SJCRH30 (cell line): ENCODE measurements at regions not wholly inside any gene's neighbourhood (a gene's known extent, or its start where the extent isn't known, plus 50 kb on each side); places are given as distances from the start of the nearest gene placed in this dataset.
"Not testable (repeated sequence)": the region's sequence is repeated elsewhere in the genome, so short reads cannot be mapped to it uniquely, and the experiment has no call there.

ENCODE experiments used
- DNase-seq, 2 experiments: peaks; one replicate each; pipeline ENCODE4 v3.0.0-alpha.2; 2015 to 2020
- H3K27ac ChIP-seq: fragments of 250-450 bp; sonication (Bioruptor Pico); 2 replicates; pipeline ENCODE4 v1.5.1; 2020; ENCODE audit warnings: mild to moderate bottlenecking, moderate library complexity
- H3K27me3 ChIP-seq: fragments of 250-450 bp; sonication (Bioruptor Pico); 2 replicates; pipeline ENCODE4 v1.5.1; 2020; ENCODE audit warnings: mild to moderate bottlenecking, moderate library complexity
- H3K36me3 ChIP-seq: fragments of 250-450 bp; sonication (Bioruptor Pico); 2 replicates; pipeline ENCODE4 v1.5.1; 2020; ENCODE audit warnings: mild to moderate bottlenecking, moderate library complexity
- H3K4me1 ChIP-seq: fragments of 250-450 bp; sonication (Bioruptor Pico); 2 replicates; pipeline ENCODE4 v1.5.1; 2020; ENCODE audit warnings: mild to moderate bottlenecking, moderate library complexity
- H3K4me3 ChIP-seq: fragments of 250-450 bp; sonication (Bioruptor Pico); 2 replicates; pipeline ENCODE4 v1.5.1; 2020; ENCODE audit warnings: mild to moderate bottlenecking, moderate library complexity
- H3K9me3 ChIP-seq: fragments of 250-450 bp; sonication (Bioruptor Pico); replicated peaks from 2 replicates; pipeline ENCODE4 v1.5.1; 2020; ENCODE audit warnings: mild to moderate bottlenecking, moderate library complexity

- not testable (repeated sequence) for H3K4me3 ChIP-seq, H3K4me1 ChIP-seq, H3K36me3 ChIP-seq, DNase-seq, H3K27me3 ChIP-seq, H3K27ac ChIP-seq, H3K9me3 ChIP-seq
Observed at GRCh38 chr16:22722551-22723541, 91.1 kb upstream of the HS3ST2 start.

- Histone ChIP-seq H3K4me3 (no peak overlapping the region), H3K27me3 (no peaks in the 10 kb centered on the region), H3K4me1 (no peaks in the 10 kb centered on the region), H3K9me3 (no peaks in the 10 kb centered on the region), H3K27ac (no peak overlapping the region), H3K36me3 (no peaks in the 10 kb centered on the region)
- no peak for DNase-seq
Observed at GRCh38 chr16:22726868-22727267, 87.1 kb upstream of the HS3ST2 start.

- no peaks in the 10 kb centered on the region for H3K4me1 ChIP-seq
- H3K27ac ChIP-seq: no peak overlapping the region
- no peak overlapping the region for H3K4me3 ChIP-seq
- no peaks in the 10 kb centered on the region for H3K27me3 ChIP-seq
- H3K36me3 ChIP-seq: no peaks in the 10 kb centered on the region
- no peaks in the 10 kb centered on the region for H3K9me3 ChIP-seq
- no peak for DNase-seq
Observed at GRCh38 chr16:22727285-22728166, 86.4 kb upstream of the HS3ST2 start.

GRCh38 chr16:22728167-22728836 lies 85.7 kb upstream of the HS3ST2 start:
- H3K27ac ChIP-seq: no peak overlapping the region
- no peaks in the 10 kb centered on the region for H3K36me3 ChIP-seq
- no peaks in the 10 kb centered on the region for H3K9me3 ChIP-seq
- DNase-seq: no peak
- H3K4me1 ChIP-seq: no peaks in the 10 kb centered on the region
- H3K4me3 ChIP-seq: no peak overlapping the region
- no peaks in the 10 kb centered on the region for H3K27me3 ChIP-seq

GRCh38 chr16:22732400-22732799 lies 81.6 kb upstream of the HS3ST2 start:
- no peaks in the 10 kb centered on the region for H3K36me3 ChIP-seq
- no peaks in the 10 kb centered on the region for H3K9me3 ChIP-seq
- no peak overlapping the region for H3K4me3 ChIP-seq

GRCh38 chr16:22732959-22733358 lies 81.0 kb upstream of the HS3ST2 start:
- Histone ChIP-seq H3K4me3 (no peak overlapping the region), H3K9me3 (no peaks in the 10 kb centered on the region), H3K27ac (no peak overlapping the region), H3K4me1 (no peaks in the 10 kb centered on the region), H3K27me3 (no peaks in the 10 kb centered on the region), H3K36me3 (no peaks in the 10 kb centered on the region)
- DNase-seq: no peak

More at GRCh38 chr16:22732400-22732799, 81.6 kb upstream of the HS3ST2 start:
- Histone ChIP-seq H3K27ac (no peak overlapping the region), H3K27me3 (no peaks in the 10 kb centered on the region), H3K4me1 (no peaks in the 10 kb centered on the region)
- DNase-seq: no peak

GRCh38 chr16:22734368-22734767 lies 79.6 kb upstream of the HS3ST2 start:
- Histone ChIP-seq H3K9me3 (no peaks in the 10 kb centered on the region), H3K4me3 (no peak overlapping the region), H3K27ac (no peak overlapping the region), H3K27me3 (no peaks in the 10 kb centered on the region), H3K4me1 (no peaks in the 10 kb centered on the region), H3K36me3 (no peaks in the 10 kb centered on the region)
- no peak for DNase-seq

- no peaks in the 10 kb centered on the region for H3K4me1 ChIP-seq
- no peak overlapping the region for H3K4me3 ChIP-seq
- H3K27me3 ChIP-seq: no peaks in the 10 kb centered on the region
- H3K36me3 ChIP-seq: no peaks in the 10 kb centered on the region
- no peak overlapping the region for H3K27ac ChIP-seq
- no peak for DNase-seq
- no peaks in the 10 kb centered on the region for H3K9me3 ChIP-seq
Observed at GRCh38 chr16:22736791-22737190, 77.2 kb upstream of the HS3ST2 start.

- DNase-seq: no peak
- H3K27ac ChIP-seq: no peak overlapping the region
- no peaks in the 10 kb centered on the region for H3K27me3 ChIP-seq
- H3K9me3 ChIP-seq: no peaks in the 10 kb centered on the region
- H3K36me3 ChIP-seq: no peaks in the 10 kb centered on the region
- no peak overlapping the region for H3K4me3 ChIP-seq
- no peaks in the 10 kb centered on the region for H3K4me1 ChIP-seq
Observed at GRCh38 chr16:22739077-22739476, 74.9 kb upstream of the HS3ST2 start.

GRCh38 chr16:22743401-22743800 lies 70.6 kb upstream of the HS3ST2 start:
- H3K27ac ChIP-seq: no peak overlapping the region
- no peak overlapping the region for H3K4me3 ChIP-seq
- H3K9me3 ChIP-seq: no peaks in the 10 kb centered on the region
- no peaks in the 10 kb centered on the region for H3K4me1 ChIP-seq
- no peaks in the 10 kb centered on the region for H3K27me3 ChIP-seq
- no peak for DNase-seq
- no peaks in the 10 kb centered on the region for H3K36me3 ChIP-seq

GRCh38 chr16:22751104-22751667 lies 62.8 kb upstream of the HS3ST2 start:
- Histone ChIP-seq H3K36me3 (no peaks in the 10 kb centered on the region), H3K4me1 (no peaks in the 10 kb centered on the region), H3K27me3 (no peaks in the 10 kb centered on the region), H3K27ac (no peak overlapping the region), H3K4me3 (no peak overlapping the region), H3K9me3 (no peaks in the 10 kb centered on the region)
- DNase-seq: no peak

- Histone ChIP-seq H3K9me3 (no peaks in the 10 kb centered on the region), H3K36me3 (no peaks in the 10 kb centered on the region), H3K27ac (no peak overlapping the region), H3K4me3 (no peak overlapping the region), H3K27me3 (no peaks in the 10 kb centered on the region), H3K4me1 (no peaks in the 10 kb centered on the region)
- DNase-seq: no peak
Observed at GRCh38 chr16:22751685-22752084, 62.3 kb upstream of the HS3ST2 start.

GRCh38 chr16:22753451-22753850 lies 60.5 kb upstream of the HS3ST2 start:
- DNase-seq: no peak
- Histone ChIP-seq H3K36me3 (no peaks in the 10 kb centered on the region), H3K27ac (no peak overlapping the region), H3K4me3 (no peak overlapping the region), H3K9me3 (no peaks in the 10 kb centered on the region), H3K27me3 (no peaks in the 10 kb centered on the region), H3K4me1 (no peaks in the 10 kb centered on the region)

- no peaks in the 10 kb centered on the region for H3K4me1 ChIP-seq
- no peak for DNase-seq
- no peaks in the 10 kb centered on the region for H3K27me3 ChIP-seq
- H3K27ac ChIP-seq: no peak overlapping the region
- no peak overlapping the region for H3K4me3 ChIP-seq
- no peaks in the 10 kb centered on the region for H3K9me3 ChIP-seq
- no peaks in the 10 kb centered on the region for H3K36me3 ChIP-seq
Observed at GRCh38 chr16:22754577-22754976, 59.4 kb upstream of the HS3ST2 start.
